ENCODE measurements at regions not wholly inside any gene's neighbourhood (a gene's known extent, or its start where the extent isn't known, plus 50 kb on each side); places are given as distances from the start of the nearest gene placed in this dataset.
"Not testable (repeated sequence)": the region's sequence is repeated elsewhere in the genome, so short reads cannot be mapped to it uniquely, and the experiment has no call there.

DNA sequence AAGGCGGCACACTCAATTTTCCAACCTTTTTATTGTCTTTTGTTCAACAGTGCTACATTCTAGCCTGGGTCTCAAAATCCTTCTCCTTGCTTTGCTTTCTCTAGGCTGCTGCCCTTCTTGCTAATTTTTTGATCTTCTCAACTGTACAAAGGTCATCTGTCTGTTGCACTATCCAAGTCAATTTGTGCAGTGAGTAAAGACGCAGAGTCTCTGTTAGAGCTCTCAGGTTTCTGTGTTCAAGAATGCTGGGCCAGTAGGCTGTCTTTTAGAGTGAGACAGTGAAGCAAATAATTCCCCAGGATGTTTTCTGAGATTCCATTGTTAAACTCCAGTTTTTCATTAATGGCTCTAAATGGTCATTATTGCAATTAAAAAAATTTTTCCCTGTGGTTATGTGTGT is 255.7 kb upstream of the ACTBL2 start:
- no peaks in the 10 kb centered on the region for H3K9me3 ChIP-seq
- no peaks in the 10 kb centered on the region for H3K4me1 ChIP-seq
- intact Hi-C loops (cut with DNase I; ENCODE audit: low total_unique reads) = no loop called here
- DNase-seq = no peak
- 93 to 96% (median 93%) methylated on average over 2 of the region's 2 CpGs for WGBS, 5 donors
- no peak overlapping the region for H3K4me3 ChIP-seq
- H3K36me3 ChIP-seq = no peaks in the 10 kb centered on the region
- TF ChIP-seq POLR2A (IDR thresholded peaks at IDR 0.05) (no peak), EP300 (IDR thresholded peaks at IDR 0.05) (no peak), POLR2AphosphoS5 (IDR thresholded peaks at IDR 0.05) (no peak)
- TF ChIP-seq, protein P1, sequence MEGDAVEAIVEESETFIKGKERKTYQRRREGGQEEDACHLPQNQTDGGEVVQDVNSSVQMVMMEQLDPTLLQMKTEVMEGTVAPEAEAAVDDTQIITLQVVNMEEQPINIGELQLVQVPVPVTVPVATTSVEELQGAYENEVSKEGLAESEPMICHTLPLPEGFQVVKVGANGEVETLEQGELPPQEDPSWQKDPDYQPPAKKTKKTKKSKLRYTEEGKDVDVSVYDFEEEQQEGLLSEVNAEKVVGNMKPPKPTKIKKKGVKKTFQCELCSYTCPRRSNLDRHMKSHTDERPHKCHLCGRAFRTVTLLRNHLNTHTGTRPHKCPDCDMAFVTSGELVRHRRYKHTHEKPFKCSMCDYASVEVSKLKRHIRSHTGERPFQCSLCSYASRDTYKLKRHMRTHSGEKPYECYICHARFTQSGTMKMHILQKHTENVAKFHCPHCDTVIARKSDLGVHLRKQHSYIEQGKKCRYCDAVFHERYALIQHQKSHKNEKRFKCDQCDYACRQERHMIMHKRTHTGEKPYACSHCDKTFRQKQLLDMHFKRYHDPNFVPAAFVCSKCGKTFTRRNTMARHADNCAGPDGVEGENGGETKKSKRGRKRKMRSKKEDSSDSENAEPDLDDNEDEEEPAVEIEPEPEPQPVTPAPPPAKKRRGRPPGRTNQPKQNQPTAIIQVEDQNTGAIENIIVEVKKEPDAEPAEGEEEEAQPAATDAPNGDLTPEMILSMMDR (IDR thresholded peaks at IDR 0.05) = no peak
- H3K27me3 ChIP-seq = no peaks in the 10 kb centered on the region
- no peak overlapping the region for H3K27ac ChIP-seq

DNA sequence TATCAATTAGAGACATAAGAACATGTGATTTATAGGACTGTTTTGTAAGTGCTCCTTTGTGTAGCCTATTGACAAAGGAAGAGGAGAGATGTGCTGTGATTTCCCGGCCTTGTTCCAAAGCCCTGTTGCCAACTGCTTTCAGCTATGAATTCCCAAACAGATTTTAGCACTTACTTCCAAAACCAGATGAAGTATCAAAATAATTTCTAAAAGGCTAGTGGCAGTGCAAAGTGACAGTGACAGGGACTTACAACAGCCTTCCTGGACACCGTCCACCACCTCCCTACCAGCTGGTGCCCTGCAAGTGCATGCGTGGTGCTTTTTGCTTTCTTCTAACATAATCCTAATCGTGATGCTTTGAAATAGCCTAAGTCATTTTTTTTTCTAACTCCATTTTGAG is 254.1 kb upstream of the ACTBL2 start:
- no peaks in the 10 kb centered on the region for H3K4me1 ChIP-seq
- 77 to 91% (median 88%) methylated on average over 4 of the region's 4 CpGs for WGBS, 5 donors
- intact Hi-C loops (cut with DNase I; ENCODE audit: low total_unique reads) = no loop called here

DNA sequence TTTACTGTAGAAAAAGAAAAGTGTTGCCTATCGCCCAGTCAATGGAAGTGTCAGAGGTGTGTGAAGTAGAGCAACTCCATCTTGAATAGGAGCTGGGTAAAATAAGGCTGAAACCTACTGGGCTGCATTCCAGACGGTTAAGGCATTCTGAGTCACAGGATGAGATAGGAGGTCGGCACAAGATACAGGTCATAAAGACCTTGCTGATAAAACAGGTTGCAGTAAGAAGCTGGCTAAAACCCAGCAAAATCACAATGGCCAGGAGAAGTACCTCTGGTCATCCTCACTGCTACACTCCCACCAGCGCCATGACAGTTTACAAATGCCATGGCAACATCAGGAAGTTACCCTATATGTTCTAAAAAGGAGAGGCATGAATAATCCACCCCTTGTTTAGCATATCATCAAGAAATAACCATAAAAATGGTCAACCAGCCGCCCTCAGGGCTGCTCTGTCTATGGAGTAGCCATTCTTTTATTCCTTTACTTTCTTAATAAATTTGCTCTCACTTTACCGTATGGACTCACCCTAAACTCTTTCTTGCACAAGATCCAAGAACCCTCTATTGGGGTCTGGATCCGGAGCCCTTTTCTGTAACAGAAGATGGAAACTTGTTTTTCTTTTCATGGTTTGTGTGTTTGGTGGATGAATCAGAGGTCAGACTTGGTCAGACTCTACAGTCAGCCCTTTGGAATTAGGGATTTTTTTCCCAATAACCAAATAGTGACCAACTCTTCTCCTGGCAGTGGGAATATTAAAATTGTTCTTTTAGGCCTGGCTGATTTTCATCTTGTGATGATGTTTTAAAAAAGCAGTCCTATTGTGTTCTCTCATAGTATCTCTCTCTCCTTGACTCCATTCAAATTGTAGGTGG is 252.9 kb upstream of the ACTBL2 start:
- H3K36me3 ChIP-seq; H3K4me3 ChIP-seq; H3K4me1 ChIP-seq; DNase-seq; intact Hi-C loops (cut with DNase I; ENCODE audit: low total_unique reads); H3K9me3 ChIP-seq; H3K27me3 ChIP-seq: not testable (repeated sequence)
- peak overlapping the region in 1 of 5 donors; percentile 6 for H3K27ac ChIP-seq
- 57 to 69% (median 60%) methylated on average over 7 of the region's 7 CpGs for WGBS, 5 donors

More for the DNA sequence above, 254.1 kb upstream of the ACTBL2 start:
- no peak for DNase-seq
- no peaks in the 10 kb centered on the region for H3K9me3 ChIP-seq
- TF ChIP-seq, protein P1 (IDR thresholded peaks at IDR 0.05) = no peak
- TF ChIP-seq EP300 (IDR thresholded peaks at IDR 0.05) (no peak), POLR2AphosphoS5 (IDR thresholded peaks at IDR 0.05) (no peak), POLR2A (IDR thresholded peaks at IDR 0.05) (no peak)
- H3K36me3 ChIP-seq = no peaks in the 10 kb centered on the region
- H3K27me3 ChIP-seq = no peaks in the 10 kb centered on the region
- H3K27ac ChIP-seq = no peak overlapping the region
- H3K4me3 ChIP-seq = no peak overlapping the region

DNA sequence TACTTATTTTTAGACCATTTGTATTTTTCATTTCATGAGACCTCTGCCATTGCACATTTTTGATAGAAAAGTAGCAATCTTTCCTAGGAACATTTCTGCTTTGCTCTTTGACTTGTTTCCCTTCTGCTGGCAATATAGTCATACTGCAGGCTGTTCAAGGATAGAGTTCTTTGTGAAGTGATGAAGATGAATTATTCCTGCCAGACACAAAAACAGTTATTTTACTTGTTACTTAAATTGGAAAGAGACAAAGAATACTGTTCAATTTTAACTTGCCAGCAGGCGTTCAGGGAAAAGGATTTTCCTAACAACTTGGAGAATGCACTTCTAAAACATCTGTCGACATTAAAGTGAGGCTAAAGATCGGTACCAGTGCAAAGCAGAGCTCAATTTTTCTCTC is 251.7 kb upstream of the ACTBL2 start:
- Histone ChIP-seq H3K27ac (no peak overlapping the region), H3K4me1 (no peaks in the 10 kb centered on the region), H3K4me3 (no peak overlapping the region), H3K36me3 (no peaks in the 10 kb centered on the region), H3K27me3 (no peaks in the 10 kb centered on the region), H3K9me3 (no peaks in the 10 kb centered on the region)
- no peak for DNase-seq
- intact Hi-C loops (cut with DNase I; ENCODE audit: low total_unique reads) = no loop called here
- TF ChIP-seq, protein P1 (IDR thresholded peaks at IDR 0.05) = no peak
- TF ChIP-seq POLR2AphosphoS5 (IDR thresholded peaks at IDR 0.05) (no peak), POLR2A (IDR thresholded peaks at IDR 0.05) (no peak), EP300 (IDR thresholded peaks at IDR 0.05) (no peak)
- 76 to 82% (median 80%) methylated on average over 3 of the region's 3 CpGs for WGBS, 5 donors

DNA sequence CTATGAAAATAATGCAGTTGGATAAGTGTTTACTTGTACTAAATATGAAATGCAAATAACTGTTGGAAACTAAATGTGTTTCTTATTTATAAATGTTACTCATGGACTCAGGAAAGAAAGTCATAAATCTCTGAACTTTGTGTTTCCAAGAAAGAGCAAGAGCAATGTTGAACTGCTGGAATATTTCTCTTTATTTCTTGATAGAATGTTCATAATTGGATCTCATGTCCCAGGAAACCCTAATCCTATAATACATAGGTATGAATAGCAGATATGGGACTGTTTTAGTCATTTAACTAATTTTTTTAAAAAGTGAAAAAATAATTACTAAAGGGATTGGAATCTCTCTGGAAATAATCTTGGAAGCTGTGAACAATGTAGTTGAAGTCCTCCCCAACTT is 245.0 kb upstream of the ACTBL2 start:
- intact Hi-C loops (cut with DNase I; ENCODE audit: low total_unique reads) = no loop called here
- Histone ChIP-seq H3K27ac (no peak overlapping the region), H3K27me3 (no peaks in the 10 kb centered on the region), H3K4me3 (no peak overlapping the region), H3K36me3 (no peaks in the 10 kb centered on the region), H3K4me1 (no peaks in the 10 kb centered on the region), H3K9me3 (peaks cover 0 to 5% (median 0%) of the 10 kb centered on the region in 4 donors)
- DNase-seq = no peak
- TF ChIP-seq, protein P1 (IDR thresholded peaks at IDR 0.05) = no peak
- no peak for TF ChIP-seq POLR2A (IDR thresholded peaks at IDR 0.05)
- TF ChIP-seq POLR2AphosphoS5 (IDR thresholded peaks at IDR 0.05) = no peak
- no peak for TF ChIP-seq EP300 (IDR thresholded peaks at IDR 0.05)

All from stomach (tissue), 8 donors.